MCF 10A (cell line): ENCODE measurements at regions not wholly inside any gene's neighbourhood (a gene's known extent, or its start where the extent isn't known, plus 50 kb on each side); places are given as distances from the start of the nearest gene placed in this dataset.
A peak's percentile ranks its signal among the peaks of the same experiment; 100 is the strongest.

Source experiments
- BruUV-seq: library from RNA; stranded (reverse); fragments of 400-500 nt; replicated peaks from 2 replicates; lab custom pipeline; 2021; lab: Mats Ljungman, UMichigan
- CTCF ChIA-PET: fragments of 300-600 bp; sonication (Branson Sonifier 250); formaldehyde crosslinking; extraction: SDS; loops from one replicate; lab custom pipeline; 2021; ENCODE audit warnings: antibody characterized with exemption, inconsistent platforms; lab: Yijun Ruan, JAX
- POLR2A ChIA-PET: fragments of 300-600, 350-650 bp; sonication (Branson Sonifier 250); formaldehyde crosslinking; extraction: SDS; loops from one replicate; lab custom pipeline; 2020; ENCODE audit warnings: antibody characterized with exemption, inconsistent platforms; lab: Yijun Ruan, JAX
- DNase-seq: peaks from one replicate; pipeline ENCODE4 v3.0.0-alpha.2; 2018; ENCODE audit not compliant: unreplicated experiment
- H3K27ac Mint-ChIP-seq: one replicate; pipeline ENCODE4 v1.8.0; 2022; ENCODE audit warnings: mild to moderate bottlenecking, low read depth, mixed read lengths; ENCODE audit not compliant: unreplicated experiment
- H3K27me3 Mint-ChIP-seq: one replicate; pipeline ENCODE4 v1.8.0; 2022; ENCODE audit warnings: mixed read lengths; ENCODE audit not compliant: insufficient read depth, unreplicated experiment
- H3K36me3 Mint-ChIP-seq: one replicate; pipeline ENCODE4 v1.8.0; 2022; ENCODE audit warnings: mild to moderate bottlenecking, moderate library complexity, mixed read lengths; ENCODE audit not compliant: insufficient read depth, unreplicated experiment
- H3K4me1 Mint-ChIP-seq: one replicate; pipeline ENCODE4 v1.8.0; 2022; ENCODE audit warnings: mixed read lengths; ENCODE audit not compliant: insufficient read depth, unreplicated experiment
- H3K4me3 Mint-ChIP-seq: one replicate; pipeline ENCODE4 v1.8.0; 2022; ENCODE audit warnings: mild to moderate bottlenecking, moderate library complexity, mixed read lengths; ENCODE audit not compliant: unreplicated experiment
- H3K9me3 Mint-ChIP-seq: one replicate; pipeline ENCODE4 v1.8.0; 2022; ENCODE audit warnings: mixed read lengths; ENCODE audit not compliant: unreplicated experiment
- CTCF ChIP-seq: fragments of 200-600 bp; IDR thresholded peaks from one replicate; pipeline ENCODE4 v1.8.0; 2022; ENCODE audit warnings: antibody characterized with exemption, mild to moderate bottlenecking; ENCODE audit not compliant: unreplicated experiment
- intact Hi-C: fragments of 100-400 bp; cut with micrococcal nuclease; formaldehyde crosslinking; loops from 2 replicates; pipeline ENCODE4 v1.14.1; 2022

DNA sequence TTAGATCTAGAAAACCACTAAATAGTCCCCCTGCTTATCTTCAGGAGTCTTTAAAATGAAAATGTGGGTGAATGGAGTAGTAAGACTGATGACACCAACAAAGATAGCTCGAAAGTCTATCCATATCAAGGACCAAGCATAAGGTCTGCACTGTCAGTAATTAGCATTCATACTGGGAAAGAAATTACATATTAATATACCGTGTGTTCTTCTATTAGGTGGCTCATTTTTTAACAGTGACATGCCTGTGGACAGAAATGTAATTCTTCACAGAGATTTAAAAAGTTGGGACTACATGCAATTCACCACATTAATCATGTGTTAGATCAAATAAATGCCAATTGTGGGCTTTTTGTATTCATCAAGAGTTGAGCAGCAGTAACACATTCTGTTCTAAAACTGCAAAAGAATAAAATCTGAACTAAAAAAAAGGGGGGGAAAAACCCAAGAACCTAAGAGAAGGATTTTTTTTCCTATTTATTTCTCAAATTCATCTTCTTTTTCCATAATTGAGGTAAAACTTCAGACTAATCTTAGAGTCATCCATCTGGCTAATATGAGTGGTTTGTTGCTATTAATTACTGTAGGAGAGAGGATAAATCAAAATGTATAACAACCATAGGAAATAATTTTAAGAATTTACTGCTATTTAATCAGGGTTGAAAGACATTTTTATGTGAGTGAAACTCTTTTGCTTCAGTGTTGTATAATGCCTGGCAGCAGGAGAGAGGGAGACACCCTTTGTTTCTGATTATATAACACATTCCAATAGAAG, 386.7 kb upstream of the IGFBP7 start:
- no peak for DNase-seq
- POLR2A ChIA-PET = no interaction called here
- CTCF ChIA-PET = no interaction called here
- no peak overlapping the region for H3K4me3 Mint-ChIP-seq
- no peaks in the 10 kb centered on the region for H3K27me3 Mint-ChIP-seq
- H3K27ac Mint-ChIP-seq = no peak overlapping the region
- no TSS peak for BruUV-seq
- peaks cover 22% of the 10 kb centered on the region for H3K4me1 Mint-ChIP-seq
- intact Hi-C loops = no loop called here
- no peak for TF ChIP-seq CTCF
- no peaks in the 10 kb centered on the region for H3K36me3 Mint-ChIP-seq
- no peaks in the 10 kb centered on the region for H3K9me3 Mint-ChIP-seq

DNA sequence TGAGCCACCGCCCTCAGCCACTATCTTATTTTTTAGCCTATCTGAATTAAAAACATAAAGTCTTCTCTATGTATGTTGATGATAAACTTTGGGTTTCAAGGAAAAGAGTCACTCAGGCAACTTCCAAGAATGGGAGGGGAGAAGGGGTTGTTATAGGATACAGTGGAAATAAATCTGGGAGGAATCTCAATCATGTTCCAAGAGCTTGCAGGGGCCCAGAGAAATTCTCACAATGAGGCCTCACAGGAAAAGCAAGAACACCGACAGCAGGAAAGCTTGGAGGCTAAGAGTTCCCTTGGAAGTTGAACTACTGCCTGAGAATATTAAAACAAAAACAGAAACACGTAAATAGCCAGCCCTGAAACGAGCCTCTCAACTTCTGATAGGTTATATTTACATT, 384.6 kb upstream of the IGFBP7 start:
- POLR2A ChIA-PET = interaction anchor here (0.5 to 0.6 kb wide), 2 partner anchors 20 to 239 kb away, joined by 3 read pairs; no protein-coding TSS in a partner anchor
- Mint-ChIP-seq H3K36me3 (no peaks in the 10 kb centered on the region), H3K27ac (no peak overlapping the region), H3K9me3 (no peaks in the 10 kb centered on the region), H3K27me3 (no peaks in the 10 kb centered on the region), H3K4me1 (peaks cover 40% of the 10 kb centered on the region), H3K4me3 (no peak overlapping the region)
- CTCF ChIA-PET = interaction anchor here (0.5 to 1.4 kb wide), 3 partner anchors 50 to 327 kb away, joined by 3 to 4 read pairs (median 3); no protein-coding TSS in a partner anchor
- DNase-seq = no peak
- intact Hi-C loops = no loop called here
- BruUV-seq = no TSS peak
- TF ChIP-seq CTCF = no peak

GRCh38 chr4:57492251-57492878, 382.2 kb upstream of the IGFBP7 start:
- CTCF ChIA-PET = no interaction called here
- POLR2A ChIA-PET = interaction anchor here (0.7 to 1.9 kb wide), 4 partner anchors 9 to 362 kb away, joined by 3 to 8 read pairs (median 3); no protein-coding TSS in a partner anchor
- intact Hi-C loops = no loop called here
- no TSS peak for BruUV-seq
- peaks cover 35% of the 10 kb centered on the region for H3K4me1 Mint-ChIP-seq
- H3K9me3 Mint-ChIP-seq = no peaks in the 10 kb centered on the region
- no peak for TF ChIP-seq CTCF
- peak overlapping the region; percentile 26 for H3K4me3 Mint-ChIP-seq
- H3K36me3 Mint-ChIP-seq = no peaks in the 10 kb centered on the region
- H3K27me3 Mint-ChIP-seq = no peaks in the 10 kb centered on the region
- H3K27ac Mint-ChIP-seq = peak overlapping the region; percentile 87
- DNase-seq = peak; percentile 73

GRCh38 chr4:57491388-57491787, 381.2 kb upstream of the IGFBP7 start:
- BruUV-seq = TSS peak; percentile 36
- H3K9me3 Mint-ChIP-seq = no peaks in the 10 kb centered on the region
- intact Hi-C loops = no loop called here
- H3K36me3 Mint-ChIP-seq = no peaks in the 10 kb centered on the region
- H3K4me3 Mint-ChIP-seq = peak overlapping the region; percentile 39
- CTCF ChIA-PET = interaction anchor here (0.9 kb wide), 1 partner anchor 48 kb away, joined by 4 read pairs; no protein-coding TSS in a partner anchor
- TF ChIP-seq CTCF = no peak
- DNase-seq = peak; percentile 33
- H3K4me1 Mint-ChIP-seq = peaks cover 39% of the 10 kb centered on the region
- H3K27ac Mint-ChIP-seq = peak overlapping the region; percentile 87
- H3K27me3 Mint-ChIP-seq = no peaks in the 10 kb centered on the region
- POLR2A ChIA-PET = interaction anchor here (1.0 to 1.9 kb wide), 2 partner anchors 10 to 363 kb away, joined by 3 to 8 read pairs; no protein-coding TSS in a partner anchor
